ENCODE measurements at regions not wholly inside any gene's neighbourhood (a gene's known extent, or its start where the extent isn't known, plus 50 kb on each side); places are given as distances from the start of the nearest gene placed in this dataset.

DNA sequence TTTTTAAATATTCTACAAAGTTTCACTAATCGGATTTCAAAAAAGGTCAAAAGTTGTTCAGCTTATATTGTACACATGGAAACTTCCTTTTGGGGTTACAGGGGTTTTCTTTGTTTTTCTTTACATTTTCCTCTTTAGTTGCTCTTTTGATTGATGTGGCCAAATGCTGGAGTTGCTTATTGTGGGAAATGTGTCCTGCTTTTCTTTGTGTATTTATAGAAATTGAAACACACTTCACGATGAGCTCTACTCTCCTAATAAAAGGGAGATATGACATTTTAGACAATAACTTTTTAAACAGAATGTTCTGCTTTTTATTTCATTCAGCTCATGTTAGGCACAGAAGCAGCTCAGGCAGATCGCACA is 50.7 kb upstream of the SPRY1 start:
- TF ChIP-seq, protein P1, sequence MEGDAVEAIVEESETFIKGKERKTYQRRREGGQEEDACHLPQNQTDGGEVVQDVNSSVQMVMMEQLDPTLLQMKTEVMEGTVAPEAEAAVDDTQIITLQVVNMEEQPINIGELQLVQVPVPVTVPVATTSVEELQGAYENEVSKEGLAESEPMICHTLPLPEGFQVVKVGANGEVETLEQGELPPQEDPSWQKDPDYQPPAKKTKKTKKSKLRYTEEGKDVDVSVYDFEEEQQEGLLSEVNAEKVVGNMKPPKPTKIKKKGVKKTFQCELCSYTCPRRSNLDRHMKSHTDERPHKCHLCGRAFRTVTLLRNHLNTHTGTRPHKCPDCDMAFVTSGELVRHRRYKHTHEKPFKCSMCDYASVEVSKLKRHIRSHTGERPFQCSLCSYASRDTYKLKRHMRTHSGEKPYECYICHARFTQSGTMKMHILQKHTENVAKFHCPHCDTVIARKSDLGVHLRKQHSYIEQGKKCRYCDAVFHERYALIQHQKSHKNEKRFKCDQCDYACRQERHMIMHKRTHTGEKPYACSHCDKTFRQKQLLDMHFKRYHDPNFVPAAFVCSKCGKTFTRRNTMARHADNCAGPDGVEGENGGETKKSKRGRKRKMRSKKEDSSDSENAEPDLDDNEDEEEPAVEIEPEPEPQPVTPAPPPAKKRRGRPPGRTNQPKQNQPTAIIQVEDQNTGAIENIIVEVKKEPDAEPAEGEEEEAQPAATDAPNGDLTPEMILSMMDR (IDR thresholded peaks at IDR 0.05): no peak
- TF ChIP-seq POLR2AphosphoS5 (IDR thresholded peaks at IDR 0.05) (no peak), EP300 (IDR thresholded peaks at IDR 0.05) (no peak), POLR2A (IDR thresholded peaks at IDR 0.05) (no peak)
